ENCODE measurements at regions not wholly inside any gene's neighbourhood (a gene's known extent, or its start where the extent isn't known, plus 50 kb on each side); places are given as distances from the start of the nearest gene placed in this dataset.

- TF ChIP-seq, protein P1, sequence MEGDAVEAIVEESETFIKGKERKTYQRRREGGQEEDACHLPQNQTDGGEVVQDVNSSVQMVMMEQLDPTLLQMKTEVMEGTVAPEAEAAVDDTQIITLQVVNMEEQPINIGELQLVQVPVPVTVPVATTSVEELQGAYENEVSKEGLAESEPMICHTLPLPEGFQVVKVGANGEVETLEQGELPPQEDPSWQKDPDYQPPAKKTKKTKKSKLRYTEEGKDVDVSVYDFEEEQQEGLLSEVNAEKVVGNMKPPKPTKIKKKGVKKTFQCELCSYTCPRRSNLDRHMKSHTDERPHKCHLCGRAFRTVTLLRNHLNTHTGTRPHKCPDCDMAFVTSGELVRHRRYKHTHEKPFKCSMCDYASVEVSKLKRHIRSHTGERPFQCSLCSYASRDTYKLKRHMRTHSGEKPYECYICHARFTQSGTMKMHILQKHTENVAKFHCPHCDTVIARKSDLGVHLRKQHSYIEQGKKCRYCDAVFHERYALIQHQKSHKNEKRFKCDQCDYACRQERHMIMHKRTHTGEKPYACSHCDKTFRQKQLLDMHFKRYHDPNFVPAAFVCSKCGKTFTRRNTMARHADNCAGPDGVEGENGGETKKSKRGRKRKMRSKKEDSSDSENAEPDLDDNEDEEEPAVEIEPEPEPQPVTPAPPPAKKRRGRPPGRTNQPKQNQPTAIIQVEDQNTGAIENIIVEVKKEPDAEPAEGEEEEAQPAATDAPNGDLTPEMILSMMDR (conservative IDR thresholded peaks at IDR 0.05; ENCODE audit: low read depth in 2 of 2) = no peak
- no peak for TF ChIP-seq EZH2phosphoT487 (IDR thresholded peaks at IDR 0.05; ENCODE audit: unreplicated experiment)
- TF ChIP-seq POLR2AphosphoS5 (IDR thresholded peaks at IDR 0.05; ENCODE audit: low read depth) = no peak
- no peak for TF ChIP-seq REST (IDR thresholded peaks at IDR 0.05; ENCODE audit: unreplicated experiment)
- TF ChIP-seq JUNB (IDR thresholded peaks at IDR 0.05; ENCODE audit: unreplicated experiment) = no peak
- no peak for TF ChIP-seq EZH2 (IDR thresholded peaks at IDR 0.05; ENCODE audit: low read depth, unreplicated experiment)
- TF ChIP-seq STAT1 (IDR thresholded peaks at IDR 0.05; ENCODE audit: unreplicated experiment) = no peak
- TF ChIP-seq NANOG (IDR thresholded peaks at IDR 0.05; ENCODE audit: borderline replicate concordance) = no peak
- TF ChIP-seq CREB1 (CRISPR knock-in tag; IDR thresholded peaks at IDR 0.05; ENCODE audit: low read depth) = no peak
- no peak for TF ChIP-seq ZNF114 (CRISPR knock-in tag; IDR thresholded peaks at IDR 0.05)
- TF ChIP-seq ZNF331 (CRISPR knock-in tag; IDR thresholded peaks at IDR 0.05; ENCODE audit: low read depth) = no peak
- no peak for TF ChIP-seq ETS1 (IDR thresholded peaks at IDR 0.05)
- TF ChIP-seq, protein P2, sequence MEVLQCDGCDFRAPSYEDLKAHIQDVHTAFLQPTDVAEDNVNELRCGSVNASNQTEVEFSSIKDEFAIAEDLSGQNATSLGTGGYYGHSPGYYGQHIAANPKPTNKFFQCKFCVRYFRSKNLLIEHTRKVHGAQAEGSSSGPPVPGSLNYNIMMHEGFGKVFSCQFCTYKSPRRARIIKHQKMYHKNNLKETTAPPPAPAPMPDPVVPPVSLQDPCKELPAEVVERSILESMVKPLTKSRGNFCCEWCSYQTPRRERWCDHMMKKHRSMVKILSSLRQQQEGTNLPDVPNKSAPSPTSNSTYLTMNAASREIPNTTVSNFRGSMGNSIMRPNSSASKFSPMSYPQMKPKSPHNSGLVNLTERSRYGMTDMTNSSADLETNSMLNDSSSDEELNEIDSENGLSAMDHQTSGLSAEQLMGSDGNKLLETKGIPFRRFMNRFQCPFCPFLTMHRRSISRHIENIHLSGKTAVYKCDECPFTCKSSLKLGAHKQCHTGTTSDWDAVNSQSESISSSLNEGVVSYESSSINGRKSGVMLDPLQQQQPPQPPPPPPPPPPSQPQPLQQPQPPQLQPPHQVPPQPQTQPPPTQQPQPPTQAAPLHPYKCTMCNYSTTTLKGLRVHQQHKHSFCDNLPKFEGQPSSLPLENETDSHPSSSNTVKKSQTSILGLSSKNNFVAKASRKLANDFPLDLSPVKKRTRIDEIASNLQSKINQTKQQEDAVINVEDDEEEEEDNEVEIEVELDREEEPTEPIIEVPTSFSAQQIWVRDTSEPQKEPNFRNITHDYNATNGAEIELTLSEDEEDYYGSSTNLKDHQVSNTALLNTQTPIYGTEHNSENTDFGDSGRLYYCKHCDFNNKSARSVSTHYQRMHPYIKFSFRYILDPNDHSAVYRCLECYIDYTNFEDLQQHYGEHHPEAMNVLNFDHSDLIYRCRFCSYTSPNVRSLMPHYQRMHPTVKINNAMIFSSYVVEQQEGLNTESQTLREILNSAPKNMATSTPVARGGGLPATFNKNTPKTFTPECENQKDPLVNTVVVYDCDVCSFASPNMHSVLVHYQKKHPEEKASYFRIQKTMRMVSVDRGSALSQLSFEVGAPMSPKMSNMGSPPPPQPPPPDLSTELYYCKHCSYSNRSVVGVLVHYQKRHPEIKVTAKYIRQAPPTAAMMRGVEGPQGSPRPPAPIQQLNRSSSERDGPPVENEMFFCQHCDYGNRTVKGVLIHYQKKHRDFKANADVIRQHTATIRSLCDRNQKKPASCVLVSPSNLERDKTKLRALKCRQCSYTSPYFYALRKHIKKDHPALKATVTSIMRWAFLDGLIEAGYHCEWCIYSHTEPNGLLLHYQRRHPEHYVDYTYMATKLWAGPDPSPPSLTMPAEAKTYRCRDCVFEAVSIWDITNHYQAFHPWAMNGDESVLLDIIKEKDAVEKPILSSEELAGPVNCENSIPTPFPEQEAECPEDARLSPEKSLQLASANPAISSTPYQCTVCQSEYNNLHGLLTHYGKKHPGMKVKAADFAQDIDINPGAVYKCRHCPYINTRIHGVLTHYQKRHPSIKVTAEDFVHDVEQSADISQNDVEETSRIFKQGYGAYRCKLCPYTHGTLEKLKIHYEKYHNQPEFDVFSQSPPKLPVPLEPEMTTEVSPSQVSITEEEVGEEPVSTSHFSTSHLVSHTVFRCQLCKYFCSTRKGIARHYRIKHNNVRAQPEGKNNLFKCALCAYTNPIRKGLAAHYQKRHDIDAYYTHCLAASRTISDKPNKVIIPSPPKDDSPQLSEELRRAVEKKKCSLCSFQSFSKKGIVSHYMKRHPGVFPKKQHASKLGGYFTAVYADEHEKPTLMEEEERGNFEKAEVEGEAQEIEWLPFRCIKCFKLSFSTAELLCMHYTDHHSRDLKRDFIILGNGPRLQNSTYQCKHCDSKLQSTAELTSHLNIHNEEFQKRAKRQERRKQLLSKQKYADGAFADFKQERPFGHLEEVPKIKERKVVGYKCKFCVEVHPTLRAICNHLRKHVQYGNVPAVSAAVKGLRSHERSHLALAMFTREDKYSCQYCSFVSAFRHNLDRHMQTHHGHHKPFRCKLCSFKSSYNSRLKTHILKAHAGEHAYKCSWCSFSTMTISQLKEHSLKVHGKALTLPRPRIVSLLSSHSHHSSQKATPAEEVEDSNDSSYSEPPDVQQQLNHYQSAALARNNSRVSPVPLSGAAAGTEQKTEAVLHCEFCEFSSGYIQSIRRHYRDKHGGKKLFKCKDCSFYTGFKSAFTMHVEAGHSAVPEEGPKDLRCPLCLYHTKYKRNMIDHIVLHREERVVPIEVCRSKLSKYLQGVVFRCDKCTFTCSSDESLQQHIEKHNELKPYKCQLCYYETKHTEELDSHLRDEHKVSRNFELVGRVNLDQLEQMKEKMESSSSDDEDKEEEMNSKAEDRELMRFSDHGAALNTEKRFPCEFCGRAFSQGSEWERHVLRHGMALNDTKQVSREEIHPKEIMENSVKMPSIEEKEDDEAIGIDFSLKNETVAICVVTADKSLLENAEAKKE (CRISPR knock-in tag; IDR thresholded peaks at IDR 0.05) = no peak
Observed at GRCh38 chr5:54772684-54773083, 212.7 kb downstream of the ESM1 start.

Data from GM23338 (cell line).